HG03558 (cell line): ENCODE measurements at regions not wholly inside any gene's neighbourhood (a gene's known extent, or its start where the extent isn't known, plus 50 kb on each side); places are given as distances from the start of the nearest gene placed in this dataset.

Source experiments
- ATAC-seq: cut with Tn5 transposase; IDR thresholded peaks from one replicate; pipeline ENCODE4 v1.9.1; 2021; ENCODE audit warnings: moderate number of reproducible peaks; ENCODE audit not compliant: unreplicated experiment; ENCODE audit errors: extremely low read depth

DNA sequence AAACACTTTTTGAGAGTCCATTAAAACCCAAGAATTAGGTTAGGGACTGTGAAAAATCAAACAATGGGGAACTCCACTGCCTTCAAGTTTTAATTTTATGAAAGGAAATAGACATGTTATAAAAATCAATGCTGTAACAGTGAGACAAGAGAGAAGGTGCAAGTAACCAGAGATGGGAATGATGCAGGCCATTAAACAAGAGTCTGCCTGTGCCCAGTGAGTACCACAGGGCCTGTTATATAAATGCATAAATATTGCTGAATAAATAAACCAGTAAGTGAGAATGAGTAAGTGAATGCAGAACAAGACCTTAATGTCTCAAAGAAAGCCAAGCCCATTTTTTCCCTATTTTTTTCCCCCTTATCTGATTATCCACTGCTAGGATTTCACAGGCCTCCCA lies 53.3 kb upstream of the BMP2K start:
- ATAC-seq, result no peak
